Thyroid gland (tissue), 4 donors: ENCODE measurements at regions not wholly inside any gene's neighbourhood (a gene's known extent, or its start where the extent isn't known, plus 50 kb on each side); places are given as distances from the start of the nearest gene placed in this dataset.
"Not testable (repeated sequence)": the region's sequence is repeated elsewhere in the genome, so short reads cannot be mapped to it uniquely, and the experiment has no call there.

Experiments used
- DNase-seq, 2 donors: peaks; one replicate each; pipeline ENCODE4 v3.0.0-alpha.2; 2019
- H3K27ac ChIP-seq, 3 donors: fragments of 200-600 bp; sonication (generic); 1 replicate in 2 of 3; 2 replicates in 1 of 3; pipeline ENCODE4 v1.5.1; 2016 to 2019; ENCODE audit warnings: mild to moderate bottlenecking in 1 of 3, moderate library complexity in 1 of 3
- H3K27me3 ChIP-seq: fragments of 200-600 bp; sonication (generic); one replicate; pipeline ENCODE4 v1.5.1; 2019
- H3K36me3 ChIP-seq, 2 donors: fragments of 200-600 bp; sonication (generic); one replicate each; pipeline ENCODE4 v1.5.1; 2016 to 2019
- H3K4me1 ChIP-seq, 2 donors: fragments of 200-600 bp; sonication (generic); one replicate each; pipeline ENCODE4 v1.5.1; 2017 to 2019
- H3K4me3 ChIP-seq, 3 donors: fragments of 200-600 bp; sonication (generic); replicated peaks in 1 of 3; 1 replicate in 2 of 3; 2 replicates in 1 of 3; pipeline ENCODE4 v1.5.1; 2016; ENCODE audit warnings: mild to moderate bottlenecking in 1 of 3
- H3K9me3 ChIP-seq: fragments of 200-600 bp; sonication (generic); one replicate; pipeline ENCODE4 v1.5.1; 2017
- POLR2A ChIP-seq, 2 donors: fragments of 450-650 bp; IDR thresholded peaks; one replicate each; pipeline ENCODE4 v1.6.1; 2017; ENCODE audit warnings: antibody characterized with exemption in 2 of 2, mild to moderate bottlenecking in 2 of 2, moderate library complexity in 1 of 2
- WGBS, 2 donors: methylation state at CpG; one replicate each; pipeline ENCODE4 v1.1.5; 2017; 5-methylcytosine and 5-hydroxymethylcytosine counted together
- intact Hi-C: fragments of 100-400 bp; cut with DNase I; formaldehyde crosslinking; loops from one replicate; pipeline ENCODE4 v1.15.1; 2023
- TF ChIP-seq, protein P1 (sequence below), 6 experiments: fragments of 200-600 bp in 3 of 6; fragments of 450-650 bp in 3 of 6; sonication (generic) in 3 of 6; IDR thresholded peaks; one replicate each; pipeline ENCODE4 v1.5.1; 2016 to 2019; ENCODE audit warnings: antibody characterized with exemption in 6 of 6, mild to moderate bottlenecking in 2 of 6, inconsistent platforms in 1 of 6, moderate library complexity in 1 of 6

GRCh38 chr4:12005471-12005870 lies 576.8 kb upstream of the HS3ST1 start:
- H3K4me1 ChIP-seq: no peaks in the 10 kb centered on the region
- no peaks in the 10 kb centered on the region for H3K9me3 ChIP-seq
- no peak overlapping the region for H3K27ac ChIP-seq
- no peaks in the 10 kb centered on the region for H3K27me3 ChIP-seq
- no peak for DNase-seq
- no peak overlapping the region for H3K4me3 ChIP-seq
- TF ChIP-seq, protein P1, sequence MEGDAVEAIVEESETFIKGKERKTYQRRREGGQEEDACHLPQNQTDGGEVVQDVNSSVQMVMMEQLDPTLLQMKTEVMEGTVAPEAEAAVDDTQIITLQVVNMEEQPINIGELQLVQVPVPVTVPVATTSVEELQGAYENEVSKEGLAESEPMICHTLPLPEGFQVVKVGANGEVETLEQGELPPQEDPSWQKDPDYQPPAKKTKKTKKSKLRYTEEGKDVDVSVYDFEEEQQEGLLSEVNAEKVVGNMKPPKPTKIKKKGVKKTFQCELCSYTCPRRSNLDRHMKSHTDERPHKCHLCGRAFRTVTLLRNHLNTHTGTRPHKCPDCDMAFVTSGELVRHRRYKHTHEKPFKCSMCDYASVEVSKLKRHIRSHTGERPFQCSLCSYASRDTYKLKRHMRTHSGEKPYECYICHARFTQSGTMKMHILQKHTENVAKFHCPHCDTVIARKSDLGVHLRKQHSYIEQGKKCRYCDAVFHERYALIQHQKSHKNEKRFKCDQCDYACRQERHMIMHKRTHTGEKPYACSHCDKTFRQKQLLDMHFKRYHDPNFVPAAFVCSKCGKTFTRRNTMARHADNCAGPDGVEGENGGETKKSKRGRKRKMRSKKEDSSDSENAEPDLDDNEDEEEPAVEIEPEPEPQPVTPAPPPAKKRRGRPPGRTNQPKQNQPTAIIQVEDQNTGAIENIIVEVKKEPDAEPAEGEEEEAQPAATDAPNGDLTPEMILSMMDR (IDR thresholded peaks at IDR 0.05): no peak
- no peak for TF ChIP-seq POLR2A (IDR thresholded peaks at IDR 0.05)
- intact Hi-C loops: no loop called here
- H3K36me3 ChIP-seq: no peaks in the 10 kb centered on the region

- H3K36me3 ChIP-seq, H3K4me1 ChIP-seq, H3K9me3 ChIP-seq, H3K4me3 ChIP-seq, H3K27ac ChIP-seq, H3K27me3 ChIP-seq, DNase-seq, intact Hi-C loops: not testable (repeated sequence)
- WGBS, 2 donors: 85 to 89% methylated on average over 5 of the region's 5 CpGs
Measured at GRCh38 chr4:11996581-11996980, 567.9 kb upstream of the HS3ST1 start.

DNA sequence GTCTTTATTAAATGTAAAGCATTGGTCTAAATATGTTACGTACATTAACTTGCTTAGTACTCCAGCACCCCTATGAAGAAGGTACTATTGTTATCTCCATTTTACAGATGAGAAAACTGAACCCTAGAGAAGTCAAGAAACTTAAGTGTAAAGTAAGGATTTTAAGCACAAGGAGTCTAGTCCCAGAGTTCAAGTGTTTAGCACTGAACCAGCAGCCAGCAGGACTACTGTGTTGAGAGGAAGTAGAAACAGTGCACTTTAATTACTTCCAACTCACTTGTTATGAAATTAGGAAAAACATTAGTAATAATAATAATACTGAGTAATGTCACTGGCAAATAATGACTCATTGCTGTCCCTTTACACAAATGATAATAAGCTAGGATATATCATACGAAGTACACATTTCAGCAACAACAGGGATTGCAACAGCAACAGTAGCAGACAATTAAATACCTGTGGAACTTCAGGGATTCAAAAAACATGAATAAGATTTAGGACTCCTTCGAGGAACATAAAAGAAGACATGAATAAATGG lies 548.1 kb upstream of the HS3ST1 start:
- Histone ChIP-seq H3K4me1 (no peaks in the 10 kb centered on the region), H3K27ac (no peak overlapping the region), H3K36me3 (no peaks in the 10 kb centered on the region), H3K4me3 (no peak overlapping the region), H3K27me3 (no peaks in the 10 kb centered on the region), H3K9me3 (no peaks in the 10 kb centered on the region)
- intact Hi-C loops: no loop called here
- 86 to 90% methylated on average over 3 of the region's 3 CpGs for WGBS, 2 donors
- DNase-seq: no peak
- TF ChIP-seq, protein P1 (IDR thresholded peaks at IDR 0.05): no peak
- TF ChIP-seq POLR2A (IDR thresholded peaks at IDR 0.05): no peak

DNA sequence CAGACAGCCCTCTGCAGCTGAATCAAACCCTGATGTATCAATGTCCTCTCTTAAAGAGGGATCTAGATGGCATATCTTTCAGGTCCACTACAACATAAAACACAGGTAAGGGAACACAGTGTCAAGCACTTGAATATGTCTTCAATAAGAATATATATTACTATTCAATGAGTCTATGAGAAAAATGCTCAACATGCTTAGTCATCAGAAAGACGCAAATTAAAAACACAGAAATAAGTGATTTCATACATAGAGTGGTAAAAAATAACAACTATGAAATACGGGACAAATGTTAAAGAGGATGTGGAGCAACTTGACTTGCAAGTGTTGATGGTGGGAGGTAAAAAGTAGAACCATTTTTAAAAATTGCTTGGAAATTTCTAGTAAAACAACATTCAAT lies 544.6 kb upstream of the HS3ST1 start:
- DNase-seq: no peak
- no peak overlapping the region for H3K4me3 ChIP-seq
- H3K9me3 ChIP-seq: no peaks in the 10 kb centered on the region
- TF ChIP-seq POLR2A (IDR thresholded peaks at IDR 0.05): no peak
- TF ChIP-seq, protein P1 (IDR thresholded peaks at IDR 0.05): no peak
- H3K27me3 ChIP-seq: no peaks in the 10 kb centered on the region
- no peaks in the 10 kb centered on the region for H3K36me3 ChIP-seq
- H3K27ac ChIP-seq: no peak overlapping the region
- H3K4me1 ChIP-seq: no peaks in the 10 kb centered on the region
- 70 to 86% methylated on average over 2 of the region's 2 CpGs for WGBS, 2 donors
- intact Hi-C loops: no loop called here

- no peaks in the 10 kb centered on the region for H3K36me3 ChIP-seq
- H3K9me3 ChIP-seq: no peaks in the 10 kb centered on the region
- TF ChIP-seq, protein P1 (IDR thresholded peaks at IDR 0.05): no peak
- TF ChIP-seq POLR2A (IDR thresholded peaks at IDR 0.05): no peak
- no peaks in the 10 kb centered on the region for H3K4me1 ChIP-seq
- DNase-seq: no peak
- H3K27me3 ChIP-seq: no peaks in the 10 kb centered on the region
- H3K27ac ChIP-seq: no peak overlapping the region
- intact Hi-C loops: no loop called here
- H3K4me3 ChIP-seq: no peak overlapping the region
Measured at GRCh38 chr4:11970754-11971153, 542.1 kb upstream of the HS3ST1 start.

GRCh38 chr4:11966782-11967181 lies 538.1 kb upstream of the HS3ST1 start:
- Histone ChIP-seq H3K27me3 (no peaks in the 10 kb centered on the region), H3K36me3 (no peaks in the 10 kb centered on the region), H3K9me3 (no peaks in the 10 kb centered on the region), H3K27ac (no peak overlapping the region), H3K4me3 (no peak overlapping the region), H3K4me1 (no peaks in the 10 kb centered on the region)
- TF ChIP-seq, protein P1 (IDR thresholded peaks at IDR 0.05): no peak
- TF ChIP-seq POLR2A (IDR thresholded peaks at IDR 0.05): no peak
- WGBS, 2 donors: 63 to 69% methylated on average over 4 of the region's 4 CpGs
- no peak for DNase-seq
- intact Hi-C loops: no loop called here
